Smooth muscle cell (in vitro differentiated cells): ENCODE measurements at regions not wholly inside any gene's neighbourhood (a gene's known extent, or its start where the extent isn't known, plus 50 kb on each side); places are given as distances from the start of the nearest gene placed in this dataset.

ENCODE experiments used
- DNase-seq: peaks from one replicate; lab custom pipeline; 2025; ENCODE audit not compliant: unreplicated experiment; lab: John Stamatoyannopoulos, UW
- H2AFZ ChIP-seq: fragments of 200-600 bp; sonication (generic); 2 replicates; pipeline ENCODE4 v1.6.0; 2016; ENCODE audit warnings: antibody characterized with exemption, low read depth, mild to moderate bottlenecking
- H3F3A ChIP-seq: fragments of 200-600 bp; sonication (generic); 2 replicates; pipeline ENCODE4 v1.6.0; 2017; ENCODE audit warnings: antibody characterized with exemption, low read depth
- H3K27ac ChIP-seq: fragments of 200-600 bp; sonication (generic); 2 replicates; pipeline ENCODE4 v1.5.1; 2016; ENCODE audit warnings: low read depth, mild to moderate bottlenecking
- H3K27me3 ChIP-seq: fragments of 200-600 bp; sonication (generic); 2 replicates; pipeline ENCODE4 v1.6.1; 2016; ENCODE audit warnings: low read depth, mild to moderate bottlenecking
- H3K36me3 ChIP-seq: fragments of 200-600 bp; sonication (generic); 2 replicates; pipeline ENCODE4 v1.5.1; 2016; ENCODE audit warnings: low read depth
- H3K4me1 ChIP-seq: fragments of 200-600 bp; sonication (generic); 2 replicates; pipeline ENCODE4 v1.5.1; 2016; ENCODE audit warnings: low read depth
- H3K4me2 ChIP-seq: fragments of 200-600 bp; sonication (generic); 2 replicates; pipeline ENCODE4 v1.6.0; 2016; ENCODE audit warnings: mild to moderate bottlenecking
- H3K4me3 ChIP-seq: fragments of 200-600 bp; sonication (generic); 2 replicates; pipeline ENCODE4 v1.5.1; 2016; ENCODE audit warnings: mild to moderate bottlenecking
- H3K79me2 ChIP-seq: fragments of 200-600 bp; sonication (generic); 2 replicates; pipeline ENCODE4 v1.6.0; 2016; ENCODE audit warnings: low read depth, mild to moderate bottlenecking
- H3K9ac ChIP-seq: fragments of 200-600 bp; sonication (generic); 2 replicates; pipeline ENCODE4 v1.6.0; 2016; ENCODE audit warnings: low read depth
- H3K9me3 ChIP-seq: fragments of 200-600 bp; sonication (generic); replicated peaks from 2 replicates; pipeline ENCODE4 v1.5.1; 2016; ENCODE audit warnings: low read depth
- H4K20me1 ChIP-seq: fragments of 200-600 bp; sonication (generic); 2 replicates; pipeline ENCODE4 v1.6.0; 2016; ENCODE audit warnings: low read depth
- CTCF ChIP-seq: fragments of 200-600 bp; sonication (generic); IDR thresholded peaks from 2 replicates; pipeline ENCODE4 v1.5.1; 2017; ENCODE audit warnings: borderline replicate concordance, mild to moderate bottlenecking, antibody characterized with exemption; ENCODE audit not compliant: insufficient read depth, poor library complexity, severe bottlenecking
- WGBS: methylation state at CpG from one replicate; pipeline ENCODE4 v1.1.7; 2016; ENCODE audit warnings: low lambda C conversion rate; 5-methylcytosine and 5-hydroxymethylcytosine counted together

- no peaks in the 10 kb centered on the region for H3K36me3 ChIP-seq
Measured at GRCh38 chr1:4528590-4528989, 125.8 kb upstream of the AJAP1 start.

GRCh38 chr1:4529446-4530165 lies 124.8 kb upstream of the AJAP1 start:
- Histone ChIP-seq H3K79me2 (no peaks in the 10 kb centered on the region), H3K36me3 (no peaks in the 10 kb centered on the region), H3F3A (no peaks in the 10 kb centered on the region), H3K4me2 (no peak overlapping the region), H3K27ac (no peak overlapping the region), H3K9me3 (no peaks in the 10 kb centered on the region), H3K4me3 (no peak overlapping the region), H4K20me1 (no peaks in the 10 kb centered on the region), H3K4me1 (peaks cover 4% of the 10 kb centered on the region), H3K27me3 (no peaks in the 10 kb centered on the region), H3K9ac (no peak overlapping the region), H2AFZ (no peak overlapping the region)
- DNase-seq = no peak
- no peak for TF ChIP-seq CTCF
- WGBS = 88% methylated on average over 14 of the region's 14 CpGs

More at GRCh38 chr1:4528590-4528989, 125.8 kb upstream of the AJAP1 start:
- no peak overlapping the region for H3K9ac ChIP-seq
- H3F3A ChIP-seq = no peaks in the 10 kb centered on the region
- 97% methylated on average over 10 of the region's 10 CpGs for WGBS
- H3K9me3 ChIP-seq = no peaks in the 10 kb centered on the region
- H2AFZ ChIP-seq = no peak overlapping the region
- no peak overlapping the region for H3K27ac ChIP-seq
- no peaks in the 10 kb centered on the region for H3K27me3 ChIP-seq
- DNase-seq = no peak
- no peak for TF ChIP-seq CTCF
- peaks cover 4% of the 10 kb centered on the region for H3K4me1 ChIP-seq
- no peak overlapping the region for H3K4me2 ChIP-seq
- no peak overlapping the region for H3K4me3 ChIP-seq
- no peaks in the 10 kb centered on the region for H3K79me2 ChIP-seq
- no peaks in the 10 kb centered on the region for H4K20me1 ChIP-seq

GRCh38 chr1:4530166-4530785 lies 124.1 kb upstream of the AJAP1 start:
- Histone ChIP-seq H3F3A (no peaks in the 10 kb centered on the region), H3K4me3 (no peak overlapping the region), H3K4me2 (no peak overlapping the region), H3K27ac (no peak overlapping the region), H3K9me3 (no peaks in the 10 kb centered on the region), H3K4me1 (peaks cover 4% of the 10 kb centered on the region), H3K9ac (no peak overlapping the region), H4K20me1 (no peaks in the 10 kb centered on the region), H3K36me3 (no peaks in the 10 kb centered on the region), H2AFZ (no peak overlapping the region), H3K27me3 (no peaks in the 10 kb centered on the region), H3K79me2 (no peaks in the 10 kb centered on the region)
- 87% methylated on average over 9 of the region's 9 CpGs for WGBS
- no peak for TF ChIP-seq CTCF
- DNase-seq = no peak
